ENCODE measurements at regions not wholly inside any gene's neighbourhood (a gene's known extent, or its start where the extent isn't known, plus 50 kb on each side); places are given as distances from the start of the nearest gene placed in this dataset.
A peak's percentile ranks its signal among the peaks of the same experiment; 100 is the strongest.
"Not testable (repeated sequence)": the region's sequence is repeated elsewhere in the genome, so short reads cannot be mapped to it uniquely, and the experiment has no call there.

DNA sequence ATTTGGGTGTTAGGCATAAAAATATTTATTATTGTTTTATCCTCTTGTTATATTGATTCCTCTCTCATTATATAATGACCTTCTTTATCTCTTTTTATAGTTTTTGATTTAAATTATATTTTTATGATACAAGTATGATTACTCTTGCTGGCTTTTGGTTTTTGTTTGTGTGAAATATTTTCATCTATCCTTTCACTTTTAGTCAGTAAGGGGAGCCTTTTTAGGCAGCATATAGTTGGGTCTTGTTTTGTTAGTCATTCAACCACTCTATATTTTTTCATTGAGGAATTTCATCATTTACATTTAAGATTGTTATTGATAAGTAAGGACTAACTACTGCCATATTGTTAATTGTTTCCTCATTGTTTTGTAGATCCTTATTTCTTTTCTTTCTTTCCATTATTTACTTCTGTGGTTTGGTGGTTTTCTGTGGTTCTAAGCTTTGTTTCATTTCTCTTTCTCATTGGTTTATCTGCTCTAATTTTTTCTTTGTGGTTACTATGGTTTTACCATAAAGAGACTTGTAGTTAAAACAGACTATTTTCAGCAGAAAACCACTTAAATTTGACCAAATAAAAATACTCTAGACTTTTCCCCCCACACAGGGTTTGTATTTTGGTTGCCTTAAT is 593.1 kb downstream of the NUF2 start:
- no peak for DNase-seq

DNA sequence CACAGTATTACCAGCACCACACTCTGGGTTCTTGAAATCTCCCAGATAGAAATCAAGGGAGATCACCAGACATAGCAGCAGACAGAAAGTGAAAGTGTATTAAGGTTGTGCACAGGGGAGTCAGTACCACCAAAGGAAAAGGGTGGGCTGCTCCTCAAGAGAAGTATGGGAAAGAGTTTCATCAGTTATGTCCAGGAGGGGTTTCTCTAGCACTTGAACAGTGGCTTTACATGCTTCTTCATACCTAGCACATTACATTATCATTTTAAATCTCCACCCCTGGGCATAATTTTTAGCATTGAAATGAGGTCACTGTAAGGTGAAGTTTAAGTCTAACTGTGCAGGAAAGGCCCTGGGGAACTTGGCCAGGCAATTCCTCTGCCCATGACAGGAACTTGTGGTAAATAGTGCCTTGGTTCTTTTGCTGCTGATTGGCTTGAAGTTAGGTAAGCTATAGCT is 601.0 kb downstream of the NUF2 start:
- no peak for DNase-seq

DNA sequence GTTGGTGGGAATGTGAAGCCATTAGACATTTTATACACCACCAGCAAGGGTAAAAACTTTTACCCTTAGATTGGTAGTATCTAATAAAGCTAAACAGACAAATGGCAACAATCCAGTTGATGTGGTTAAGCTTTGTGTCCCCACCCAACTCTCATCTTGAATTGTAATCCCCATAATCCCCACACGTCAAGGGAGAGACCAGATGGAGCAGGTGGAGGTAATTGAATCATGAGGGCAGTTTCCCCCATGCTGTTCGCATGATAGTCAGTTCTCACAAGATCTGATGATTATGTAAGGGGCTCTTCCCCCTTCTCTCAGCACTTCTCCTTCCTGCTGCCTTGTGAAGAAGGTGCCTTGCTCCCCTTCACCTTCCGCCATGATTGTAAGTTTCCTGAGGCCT is 602.3 kb downstream of the NUF2 start:
- DNase-seq: no peak

DNA sequence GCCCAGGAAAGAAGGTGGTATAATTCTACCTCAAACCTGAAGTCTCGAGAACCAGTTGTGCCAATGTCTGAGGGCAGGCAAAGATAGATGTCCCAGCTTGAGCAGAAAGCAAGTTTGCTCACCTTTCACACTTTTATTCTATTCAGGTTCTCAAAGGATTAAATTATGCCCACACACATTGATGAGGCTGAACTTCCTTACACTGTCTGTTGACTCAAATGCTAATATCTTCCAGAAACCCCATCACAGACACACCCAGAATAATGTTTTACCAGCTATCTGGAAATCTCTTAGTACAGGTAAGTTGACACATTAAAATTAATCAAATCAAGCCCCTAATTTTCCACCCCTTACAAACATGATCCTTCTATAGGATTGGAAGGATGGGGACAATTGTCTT is 605.7 kb downstream of the NUF2 start:
- DNase-seq: no peak

DNA sequence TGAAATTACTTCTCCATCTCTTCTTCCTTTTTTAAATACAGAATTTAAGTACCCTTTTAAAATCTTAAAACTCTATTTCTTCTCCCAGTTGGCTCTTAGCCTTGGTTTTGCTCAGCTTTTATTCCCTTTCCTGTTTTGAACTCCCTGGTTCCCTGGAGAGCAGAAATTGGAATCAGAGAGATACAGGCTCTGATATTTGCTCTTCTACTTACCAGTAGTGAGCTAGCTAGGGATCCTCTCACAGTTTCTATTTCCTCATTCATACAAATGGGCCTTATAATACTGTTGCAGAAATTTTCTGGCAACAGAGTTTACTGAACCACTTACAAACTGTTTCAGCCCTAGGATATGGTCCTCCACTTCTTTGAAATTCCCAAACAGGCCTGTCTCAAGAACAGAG is 606.3 kb downstream of the NUF2 start:
- DNase-seq: no peak

DNA sequence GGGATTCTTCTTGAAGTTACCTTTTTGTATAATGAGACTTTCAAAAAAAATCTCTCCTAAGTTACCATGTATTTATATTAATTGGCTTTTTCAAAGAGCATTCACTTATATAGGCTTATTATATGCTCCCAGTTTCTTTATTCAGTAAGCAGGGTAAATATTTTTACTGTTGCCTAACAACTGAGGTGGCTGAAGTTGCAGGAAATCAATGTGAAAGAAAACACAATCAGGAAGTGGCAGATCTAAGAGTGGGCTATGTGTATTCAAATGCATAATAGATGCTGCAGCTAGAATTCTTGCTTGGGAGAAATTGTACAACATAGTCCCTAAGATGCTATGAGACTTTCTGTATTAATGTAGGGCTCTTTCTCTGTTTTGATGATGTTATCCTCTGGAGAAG is 606.9 kb downstream of the NUF2 start:
- DNase-seq: no peak

DNA sequence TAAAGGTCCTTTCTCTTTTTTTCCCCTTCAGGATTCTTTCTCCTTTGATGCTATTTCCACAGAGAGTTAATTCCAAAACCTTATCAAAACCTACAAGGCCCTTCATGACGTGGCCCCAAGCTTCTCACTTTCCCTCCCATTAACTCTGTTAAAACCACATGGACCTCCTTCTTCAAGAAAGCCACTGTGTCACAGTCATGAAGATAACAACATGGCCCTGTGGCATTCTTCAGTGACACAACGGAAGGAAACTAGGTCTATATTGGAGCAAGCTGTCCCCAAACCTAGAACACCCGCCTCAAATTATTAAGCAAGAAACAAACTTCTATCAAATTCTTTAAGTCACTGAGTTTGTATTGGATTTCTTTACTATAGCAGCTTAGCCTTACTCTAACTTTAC is 611.1 kb downstream of the NUF2 start:
- DNase-seq: no peak

DNA sequence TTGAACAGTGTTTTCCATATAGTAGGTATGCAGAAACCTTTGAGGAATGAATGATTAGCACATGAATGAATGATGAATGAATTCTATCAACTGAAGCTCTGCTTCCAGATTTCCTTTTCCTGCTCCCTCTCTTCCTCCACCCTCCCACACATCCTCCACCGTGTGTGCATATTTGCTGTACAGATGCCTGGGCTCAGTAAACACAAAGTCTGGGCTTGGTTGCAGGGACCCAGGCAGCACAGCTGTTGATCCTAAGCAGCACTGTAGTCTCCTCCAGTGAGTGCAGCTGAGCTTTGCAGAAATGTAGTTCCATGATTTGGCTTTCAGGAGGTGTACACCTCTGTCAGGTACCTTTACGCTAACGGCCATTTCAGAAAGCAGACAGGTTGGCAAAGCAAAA is 611.7 kb downstream of the NUF2 start:
- no peak for DNase-seq

DNA sequence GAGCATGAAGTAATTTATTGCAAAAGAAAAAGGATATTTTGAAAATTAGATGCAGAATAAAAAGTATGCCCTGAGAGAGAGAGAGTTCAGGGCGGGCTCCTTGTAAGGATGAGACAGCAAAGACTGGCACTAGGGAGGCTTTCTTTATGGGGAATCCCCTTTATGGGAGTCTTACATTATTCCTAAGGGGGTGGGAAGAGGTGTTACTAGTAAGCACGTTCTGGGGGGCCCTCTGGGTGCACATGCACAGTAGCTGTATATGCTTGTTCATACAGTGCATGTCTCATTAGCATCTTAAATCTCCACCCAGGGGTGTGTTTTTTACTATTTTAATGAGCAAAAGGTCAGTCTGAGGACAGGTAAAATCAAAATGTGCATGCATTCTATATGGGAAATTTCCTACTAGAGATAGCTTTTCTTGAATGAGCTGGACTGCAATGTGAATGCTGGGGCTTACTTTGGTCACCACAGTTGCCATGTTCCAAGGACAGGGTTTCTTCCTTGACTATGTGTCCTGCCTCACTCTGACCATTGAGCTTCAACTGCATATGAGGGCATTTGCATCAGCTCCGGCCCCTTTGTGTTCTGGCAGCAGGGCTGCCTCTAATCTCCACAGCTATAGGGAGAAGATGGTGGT is 614.1 kb downstream of the NUF2 start:
- no peak for DNase-seq

DNA sequence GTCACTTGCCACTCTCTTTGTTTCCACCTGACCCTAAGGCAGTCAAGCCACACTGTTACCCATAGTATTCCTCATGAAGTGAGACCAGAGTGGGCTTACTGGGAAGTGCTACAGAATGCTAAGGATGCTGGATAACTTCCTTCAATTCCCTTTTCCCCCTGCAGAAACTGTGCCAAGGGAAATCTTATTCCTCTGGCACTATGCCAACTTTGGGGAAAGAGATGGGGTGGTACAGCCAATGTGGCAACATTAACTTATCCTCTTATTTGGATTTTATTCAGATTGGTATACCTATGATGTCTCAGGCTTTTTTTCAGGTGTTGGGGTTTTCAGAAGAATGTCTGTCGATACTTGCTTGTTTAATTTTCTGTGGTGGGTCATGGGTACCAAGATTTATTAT is 599.4 kb upstream of the PBX1 start:
- no peak for DNase-seq

DNA sequence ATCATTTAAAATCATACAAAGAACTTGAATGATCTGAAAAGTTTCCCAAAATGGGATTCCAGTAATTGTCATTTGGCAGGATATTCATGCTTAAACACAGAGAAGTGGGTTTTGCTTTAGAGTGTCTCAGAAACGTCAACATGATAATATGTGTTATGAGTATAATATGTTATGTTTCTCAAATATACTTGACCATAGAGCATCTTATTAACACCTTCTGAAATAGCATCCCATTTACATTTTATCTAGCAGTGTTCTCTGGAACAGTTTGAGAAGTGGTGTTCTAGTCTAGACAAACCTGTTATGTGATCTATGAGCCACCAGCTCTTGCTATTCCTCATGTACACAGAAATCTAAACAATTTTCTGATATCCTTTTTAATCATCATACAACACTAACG is 588.8 kb upstream of the PBX1 start:
- DNase-seq: no peak

DNA sequence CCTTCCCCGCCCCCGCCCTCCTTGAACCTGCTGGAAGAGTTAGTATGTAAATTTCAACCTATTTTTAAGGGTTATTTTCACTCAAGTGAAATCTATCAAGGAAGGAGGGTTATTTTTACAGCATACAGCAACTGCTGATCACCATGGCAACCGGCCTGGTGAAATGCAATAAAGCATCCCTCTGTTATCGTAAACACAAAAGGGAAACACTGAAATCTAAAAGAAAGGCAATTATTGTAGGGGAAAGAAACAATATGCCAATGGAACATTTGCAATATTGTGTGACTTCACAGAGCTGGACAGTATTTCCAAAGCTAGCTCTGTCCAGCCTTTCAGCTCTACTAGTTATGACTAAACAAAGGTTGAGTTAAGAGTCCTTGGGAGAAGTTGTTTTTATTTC is 588.3 kb upstream of the PBX1 start:
- DNase-seq: no peak

DNA sequence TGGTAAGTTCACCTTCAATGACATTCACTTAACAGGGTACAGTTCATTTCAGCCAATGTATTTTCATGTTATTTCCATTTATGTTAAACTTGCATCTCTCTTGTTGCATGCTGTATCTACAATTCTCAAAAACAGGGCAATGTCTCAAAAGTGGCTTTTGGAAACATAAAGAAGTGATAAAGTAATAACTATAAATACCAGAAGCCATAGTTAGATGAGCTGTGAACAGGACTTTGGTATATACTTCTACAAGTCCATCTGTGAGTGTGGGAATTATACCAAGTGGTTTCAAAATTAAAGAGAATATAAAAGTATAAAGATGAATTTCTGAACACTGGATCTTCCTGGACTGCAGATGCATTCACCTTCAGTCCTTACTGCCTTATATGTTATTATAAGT is 585.4 kb upstream of the PBX1 start:
- no peak for DNase-seq

DNA sequence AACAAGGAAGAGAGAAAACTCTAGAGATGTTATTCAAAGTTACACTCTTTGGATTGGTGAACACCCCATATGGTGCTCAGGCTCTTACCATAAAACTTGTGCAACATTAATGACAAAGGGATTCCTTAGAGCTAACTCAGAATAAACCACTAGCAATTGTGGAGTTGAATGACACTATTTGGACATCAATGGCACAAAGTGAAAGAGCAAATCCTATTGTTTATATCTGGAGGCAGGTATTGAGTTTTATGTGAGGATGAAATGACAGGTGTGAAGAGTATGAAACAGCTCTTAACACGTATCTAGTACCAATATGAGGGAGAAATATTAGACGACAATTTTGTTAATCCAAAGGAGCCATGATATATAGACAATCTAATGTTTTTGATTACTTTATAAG is 584.9 kb upstream of the PBX1 start:
- DNase-seq: no peak

DNA sequence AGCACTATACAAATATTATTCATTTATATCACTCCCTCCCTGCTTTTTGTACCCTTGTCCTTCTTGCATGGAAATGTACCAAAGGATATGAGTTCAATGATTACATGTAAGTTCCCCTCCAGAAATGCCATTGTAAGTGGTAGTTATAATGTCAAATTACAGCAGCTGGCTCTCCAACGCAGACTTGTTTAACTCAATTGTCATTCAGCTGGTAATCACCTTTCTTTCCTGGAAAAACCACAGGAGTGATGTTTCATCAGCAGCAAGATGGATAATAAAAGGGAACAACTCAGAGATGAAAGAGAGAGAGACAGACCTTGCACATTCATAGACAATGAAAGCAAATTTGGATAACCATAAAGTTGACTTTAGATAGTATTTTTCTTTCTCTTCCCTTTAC is 578.6 kb upstream of the PBX1 start:
- DNase-seq: peak; percentile 65

DNA sequence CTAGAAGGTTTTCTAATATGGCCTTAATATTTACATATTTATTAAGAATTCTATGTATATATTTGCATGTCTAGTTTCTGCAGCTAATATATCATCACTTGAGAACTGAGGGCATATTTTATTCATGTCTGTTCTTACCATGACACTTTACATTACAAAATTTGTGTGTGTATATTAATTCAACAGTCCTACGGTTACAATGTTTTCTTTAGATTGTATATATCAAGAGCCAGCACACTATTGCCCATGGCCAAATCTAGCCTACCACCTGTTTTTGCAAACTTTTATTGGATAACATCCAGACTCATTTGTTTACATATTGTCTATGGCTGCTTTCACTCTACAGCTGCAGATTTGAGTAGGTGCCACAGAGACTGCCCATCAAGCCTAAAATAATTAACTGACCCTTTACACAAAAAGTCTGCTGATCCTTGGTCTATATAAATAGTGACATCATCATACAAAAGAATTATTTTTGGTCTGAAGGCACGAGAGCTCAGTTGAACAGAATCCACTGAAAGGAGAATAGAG is 577.4 kb upstream of the PBX1 start:
- no peak for DNase-seq

DNA sequence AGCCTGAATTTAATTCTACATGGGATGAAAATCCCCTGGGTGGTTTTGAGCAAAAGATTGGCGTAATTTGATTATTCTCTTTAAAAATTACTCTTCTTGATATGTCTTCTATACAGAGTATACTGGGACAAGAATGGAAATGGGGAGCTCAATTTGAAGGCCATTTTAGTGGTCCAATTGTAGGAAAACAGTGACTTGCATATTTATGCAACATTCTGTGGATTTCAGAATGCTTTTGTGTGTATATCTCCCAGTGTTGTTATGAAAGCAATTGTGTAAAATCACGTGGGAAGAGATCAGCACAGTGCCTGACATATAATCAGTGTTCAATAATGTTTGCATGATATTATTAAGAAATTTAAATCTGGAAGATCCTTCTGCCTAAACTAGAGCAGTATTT is 575.9 kb upstream of the PBX1 start:
- no peak for DNase-seq

DNA sequence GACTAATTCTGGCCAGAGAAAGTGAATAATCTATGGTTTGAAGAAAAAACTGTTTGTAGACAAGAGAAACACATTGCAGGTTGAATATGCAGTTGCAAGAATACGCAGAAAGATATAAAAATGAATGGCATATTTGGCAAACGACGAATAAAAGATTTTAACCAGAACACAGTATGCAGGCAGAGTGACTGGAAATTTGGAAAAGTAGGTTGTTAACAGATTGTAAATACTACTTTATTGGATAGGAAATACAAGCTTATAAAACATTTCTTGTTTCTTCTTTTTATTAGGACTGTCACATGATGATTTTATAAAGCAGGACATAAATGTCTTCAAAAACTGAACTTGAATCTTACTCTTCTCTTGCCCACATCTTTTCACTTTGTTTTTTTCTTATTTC is 573.3 kb upstream of the PBX1 start:
- DNase-seq: no peak

DNA sequence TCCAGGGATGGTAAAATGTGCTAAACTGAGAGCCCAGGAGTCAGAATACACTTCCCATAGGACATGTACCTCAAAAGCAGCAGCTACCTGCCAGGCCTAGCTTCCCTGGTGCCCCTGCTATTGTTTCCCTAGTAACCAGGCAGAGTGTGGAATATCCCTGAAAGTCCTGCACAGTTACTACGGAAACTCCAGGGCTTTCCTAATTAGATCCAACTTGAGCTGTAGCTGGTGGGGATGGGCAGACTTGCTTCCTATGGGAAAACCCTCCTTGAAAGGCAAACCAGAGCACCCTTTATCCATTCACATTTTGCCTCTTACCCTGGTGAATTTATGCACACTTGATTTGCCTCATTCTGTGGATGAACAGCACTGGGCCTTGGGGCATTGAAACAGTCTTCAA is 559.9 kb upstream of the PBX1 start:
- no peak for DNase-seq

DNA sequence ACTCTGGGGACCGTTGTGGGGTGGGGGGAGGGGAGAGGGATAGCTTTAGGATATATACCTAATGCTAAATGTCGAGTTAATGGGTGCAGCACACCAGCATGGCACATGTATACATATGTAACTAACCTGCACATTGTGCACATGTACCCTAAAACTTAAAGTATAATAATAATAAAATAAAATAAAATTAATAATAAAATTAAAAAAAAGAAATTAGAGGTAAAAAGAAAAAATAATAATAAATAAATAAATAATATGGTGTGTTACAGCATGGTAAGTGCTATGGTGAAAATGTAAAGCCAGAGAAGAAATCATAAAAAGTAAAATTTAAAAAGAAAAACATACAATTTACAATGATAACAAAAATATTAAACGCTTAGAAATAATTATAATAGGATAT is 552.8 kb upstream of the PBX1 start:
- not testable (repeated sequence) for DNase-seq

DNA sequence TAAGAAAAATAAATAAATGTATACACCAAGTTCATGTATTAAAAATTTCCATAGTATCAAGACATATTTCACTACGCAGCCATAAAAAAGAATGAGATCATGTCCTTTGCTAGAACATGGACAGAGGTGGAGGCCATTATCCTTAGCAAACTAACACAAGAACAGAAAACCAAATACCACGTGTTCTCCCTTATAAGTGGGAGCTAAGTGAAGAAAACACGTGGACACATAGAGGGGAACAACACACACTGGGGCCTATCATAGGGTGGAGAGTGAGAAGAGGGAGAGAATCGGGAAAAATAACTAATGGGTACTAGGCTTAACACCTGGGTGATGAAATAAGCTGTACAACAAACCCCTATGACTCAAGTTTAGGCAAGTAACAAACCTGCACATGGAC is 552.4 kb upstream of the PBX1 start:
- DNase-seq: no peak

DNA sequence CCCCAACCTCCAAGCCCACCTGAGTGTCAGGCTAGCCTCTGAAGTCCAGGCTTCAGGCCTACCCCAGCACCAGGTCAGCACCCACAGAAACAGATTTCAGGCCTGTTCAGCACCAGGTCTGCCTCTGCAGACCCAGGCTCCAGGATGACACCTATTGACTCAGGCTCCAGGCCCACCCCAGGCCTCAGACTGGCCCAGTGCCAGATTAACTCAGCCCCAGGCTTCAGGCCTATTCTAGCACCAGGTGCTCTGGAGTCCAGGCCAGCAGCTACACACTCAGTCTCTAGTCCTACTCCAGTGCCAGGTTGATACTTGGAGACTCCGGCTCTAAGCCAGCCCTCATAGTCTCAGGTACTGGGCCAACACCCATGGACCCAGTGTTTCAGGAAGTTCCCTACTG is 541.7 kb upstream of the PBX1 start:
- no peak for DNase-seq

DNA sequence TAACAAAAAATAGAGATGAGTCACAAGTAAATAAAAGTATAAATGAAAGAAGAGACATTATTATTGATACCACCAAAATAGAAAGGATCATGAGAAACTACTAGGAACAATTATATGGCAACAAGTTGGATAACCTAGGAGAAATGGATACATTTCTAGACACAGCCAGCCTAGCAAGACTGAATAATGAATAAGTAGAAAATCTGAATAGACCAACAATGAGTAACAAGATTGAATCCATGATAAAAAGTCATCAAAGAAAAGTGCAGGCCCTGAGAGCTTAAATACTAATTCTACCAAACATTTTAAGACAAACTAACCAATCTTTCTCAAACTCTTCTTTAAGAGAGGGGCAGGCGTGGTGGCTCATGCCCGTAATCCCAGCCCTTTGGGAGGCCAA is 538.6 kb upstream of the PBX1 start:
- no peak for DNase-seq

DNA sequence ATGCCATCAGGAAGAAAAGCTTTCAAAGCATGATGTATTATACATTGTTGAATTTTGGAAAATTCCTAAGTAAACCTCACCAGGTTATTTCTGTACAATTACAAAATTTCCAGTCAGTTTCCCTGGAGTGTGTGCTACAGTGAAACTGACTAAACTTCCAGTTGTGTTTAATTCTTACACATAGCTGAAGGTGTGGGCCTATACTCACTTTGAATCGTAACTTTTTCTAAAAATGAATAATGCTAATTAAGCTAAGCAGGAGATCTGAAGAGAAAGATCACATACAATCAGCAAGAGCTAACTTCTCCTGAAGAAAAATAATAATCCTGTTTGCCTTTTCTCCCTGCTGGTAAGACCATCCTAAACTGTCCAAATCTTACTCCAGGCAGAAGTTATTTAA is 537.2 kb upstream of the PBX1 start:
- DNase-seq: no peak

DNA sequence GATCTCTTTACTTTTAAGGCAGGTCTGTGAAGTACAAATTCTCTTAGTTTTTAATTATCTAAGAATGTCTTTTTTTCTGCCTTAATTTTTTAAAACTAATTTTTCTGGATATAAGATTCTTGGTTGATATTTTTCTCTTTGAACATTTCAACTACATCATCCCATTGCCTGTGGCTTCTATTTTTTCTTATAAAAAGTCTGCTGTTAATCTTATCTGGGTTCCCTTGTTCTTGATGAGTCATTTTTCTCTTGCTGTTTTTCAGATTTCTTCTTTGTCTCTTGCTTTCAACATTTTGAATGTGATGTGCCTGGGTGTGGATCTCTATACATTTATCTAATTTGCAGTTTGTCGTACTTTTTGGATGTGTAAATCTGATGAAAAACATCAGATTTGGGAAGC is 525.2 kb upstream of the PBX1 start:
- no peak for DNase-seq

Measured in NCI-H2227 treated with DMSO at 0.1 percent for 48 hours (cell line).